ENCODE measurements at regions not wholly inside any gene's neighbourhood (a gene's known extent, or its start where the extent isn't known, plus 50 kb on each side); places are given as distances from the start of the nearest gene placed in this dataset.
A peak's percentile ranks its signal among the peaks of the same experiment; 100 is the strongest.

GRCh38 chr16:8519179-8519578 is 71.1 kb downstream of the TMEM114 start:
- 88% methylated on average over 3 of the region's 4 CpGs for WGBS (ENCODE audit: insufficient coverage)

DNA sequence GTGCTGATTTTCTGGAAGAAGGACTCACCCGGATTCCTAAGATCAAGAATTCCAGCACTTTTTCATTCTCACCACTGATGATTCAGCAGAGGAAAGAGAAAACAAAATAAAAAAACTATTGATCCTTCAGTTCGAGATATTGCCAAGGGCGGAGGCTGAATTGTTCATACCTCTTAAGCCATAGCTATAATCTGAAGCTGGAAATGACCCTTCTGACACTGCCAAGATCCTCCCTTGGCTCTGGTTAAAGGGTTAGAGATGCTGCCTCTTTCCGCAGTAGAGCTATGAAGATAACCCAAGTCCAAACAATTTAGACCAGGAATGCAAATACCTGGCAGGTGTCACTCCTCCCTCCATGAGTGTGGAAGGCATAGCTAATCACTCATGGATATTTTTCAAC is 73.0 kb downstream of the TMEM114 start:
- no peaks in the 10 kb centered on the region for H3K36me3 ChIP-seq (ENCODE audit: control insufficient read depth, insufficient read depth, low read length)
- H3K4me3 ChIP-seq (ENCODE audit: low read depth, low read length), result no peak overlapping the region
- H3K4me1 ChIP-seq (ENCODE audit: control insufficient read depth, insufficient read depth, low read length), result no peaks in the 10 kb centered on the region
- no peak overlapping the region for H3K27ac ChIP-seq (ENCODE audit: low read depth, low read length)
- 100% methylated on average over 1 of the region's 4 CpGs for WGBS (ENCODE audit: insufficient coverage)
- H3K27me3 ChIP-seq (ENCODE audit: control insufficient read depth, insufficient read depth, low read length), result no peaks in the 10 kb centered on the region
- H3K9me3 ChIP-seq (ENCODE audit: control insufficient read depth, insufficient read depth, low read length), result no peaks in the 10 kb centered on the region
- DNase-seq (ENCODE audit: low read depth in 4 of 6, low spot score in 6 of 6), result no peak

More at GRCh38 chr16:8519179-8519578, 71.1 kb downstream of the TMEM114 start:
- Histone ChIP-seq H3K9me3 (ENCODE audit: control insufficient read depth, insufficient read depth, low read length) (no peaks in the 10 kb centered on the region), H3K27me3 (ENCODE audit: control insufficient read depth, insufficient read depth, low read length) (no peaks in the 10 kb centered on the region), H3K4me3 (ENCODE audit: low read depth, low read length) (no peak overlapping the region), H3K36me3 (ENCODE audit: control insufficient read depth, insufficient read depth, low read length) (no peaks in the 10 kb centered on the region), H3K27ac (ENCODE audit: low read depth, low read length) (no peak overlapping the region), H3K4me1 (ENCODE audit: control insufficient read depth, insufficient read depth, low read length) (no peaks in the 10 kb centered on the region)
- DNase-seq (ENCODE audit: low read depth in 4 of 6, low spot score in 6 of 6), result no peak

- Histone ChIP-seq H3K4me3 (ENCODE audit: low read depth, low read length) (no peak overlapping the region), H3K36me3 (ENCODE audit: control insufficient read depth, insufficient read depth, low read length) (no peaks in the 10 kb centered on the region), H3K27ac (ENCODE audit: low read depth, low read length) (no peak overlapping the region), H3K9me3 (ENCODE audit: control insufficient read depth, insufficient read depth, low read length) (no peaks in the 10 kb centered on the region), H3K27me3 (ENCODE audit: control insufficient read depth, insufficient read depth, low read length) (no peaks in the 10 kb centered on the region), H3K4me1 (ENCODE audit: control insufficient read depth, insufficient read depth, low read length) (no peaks in the 10 kb centered on the region)
- WGBS (ENCODE audit: insufficient coverage), result 100% methylated on average over 1 of the region's 3 CpGs
- no peak for DNase-seq (ENCODE audit: low read depth in 4 of 6, low spot score in 6 of 6)
Observed at GRCh38 chr16:8516471-8516870, 73.8 kb downstream of the TMEM114 start.

DNA sequence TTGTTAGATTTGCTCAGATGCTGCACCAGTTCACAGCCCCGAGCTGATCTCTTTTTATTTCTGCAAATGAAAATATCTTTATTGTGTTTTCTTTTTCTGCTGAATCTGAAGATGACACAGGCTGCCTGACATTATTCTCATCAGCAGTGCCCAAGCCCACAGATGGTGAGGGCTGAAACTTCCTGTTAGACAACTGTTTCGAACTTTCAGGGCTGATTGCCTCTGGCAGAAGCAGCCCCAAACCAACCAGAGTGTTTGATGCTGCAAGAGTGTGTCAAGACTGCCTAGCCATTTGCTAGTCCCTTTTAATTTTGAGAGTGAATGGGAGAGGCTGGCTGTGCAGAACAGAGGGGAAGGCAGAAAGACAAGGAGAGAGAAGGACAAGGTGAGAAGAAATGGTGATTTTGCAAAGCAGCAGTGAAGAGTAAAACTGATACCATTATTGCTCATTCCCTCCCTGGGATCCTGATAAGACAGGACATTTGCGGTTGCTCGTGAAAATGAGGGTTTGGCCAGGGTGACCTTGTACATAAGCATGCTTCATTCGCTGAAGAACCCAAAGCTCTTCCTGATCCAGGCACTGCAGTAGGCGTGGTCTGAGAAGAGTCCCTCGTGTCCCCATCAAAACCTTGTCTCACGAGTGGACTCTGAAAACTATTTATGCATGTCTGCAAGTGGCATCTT is 77.2 kb downstream of the TMEM114 start:
- no peaks in the 10 kb centered on the region for H3K36me3 ChIP-seq (ENCODE audit: control insufficient read depth, insufficient read depth, low read length)
- DNase-seq (ENCODE audit: low read depth in 4 of 6, low spot score in 6 of 6), result peak in 1 of 6 donors; percentile 18
- H3K4me3 ChIP-seq (ENCODE audit: low read depth, low read length), result no peak overlapping the region
- H3K9me3 ChIP-seq (ENCODE audit: control insufficient read depth, insufficient read depth, low read length), result no peaks in the 10 kb centered on the region
- H3K27me3 ChIP-seq (ENCODE audit: control insufficient read depth, insufficient read depth, low read length), result no peaks in the 10 kb centered on the region
- WGBS (ENCODE audit: insufficient coverage), result 83% methylated on average over 7 of the region's 8 CpGs
- no peaks in the 10 kb centered on the region for H3K4me1 ChIP-seq (ENCODE audit: control insufficient read depth, insufficient read depth, low read length)
- no peak overlapping the region for H3K27ac ChIP-seq (ENCODE audit: low read depth, low read length)

DNA sequence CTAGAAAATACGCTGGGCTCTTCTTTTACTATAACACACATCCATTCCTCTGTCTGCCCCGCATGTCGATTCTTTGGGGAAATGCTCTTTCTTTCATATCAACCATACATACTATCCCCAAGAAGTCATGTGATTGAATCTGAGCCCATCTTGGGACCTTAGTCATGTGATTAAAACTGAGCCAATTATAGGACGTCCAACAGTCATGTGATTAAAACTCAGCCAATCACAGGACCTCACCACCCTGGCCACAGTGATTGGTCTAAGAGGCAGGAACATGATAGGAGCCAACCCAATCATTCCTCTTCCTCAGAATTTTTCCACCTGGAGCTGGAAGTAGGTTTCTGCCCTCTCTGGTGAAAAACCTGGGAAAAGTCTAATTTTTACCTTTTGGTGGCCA is 78.8 kb downstream of the TMEM114 start:
- Histone ChIP-seq H3K27ac (ENCODE audit: low read depth, low read length) (no peak overlapping the region), H3K27me3 (ENCODE audit: control insufficient read depth, insufficient read depth, low read length) (no peaks in the 10 kb centered on the region), H3K4me3 (ENCODE audit: low read depth, low read length) (no peak overlapping the region), H3K9me3 (ENCODE audit: control insufficient read depth, insufficient read depth, low read length) (no peaks in the 10 kb centered on the region), H3K4me1 (ENCODE audit: control insufficient read depth, insufficient read depth, low read length) (no peaks in the 10 kb centered on the region), H3K36me3 (ENCODE audit: control insufficient read depth, insufficient read depth, low read length) (no peaks in the 10 kb centered on the region)
- DNase-seq (ENCODE audit: low read depth in 4 of 6, low spot score in 6 of 6), result no peak
- 92% methylated on average over 2 of the region's 4 CpGs for WGBS (ENCODE audit: insufficient coverage)

GRCh38 chr16:8510160-8510559 is 80.2 kb downstream of the TMEM114 start:
- Histone ChIP-seq H3K36me3 (ENCODE audit: control insufficient read depth, insufficient read depth, low read length) (no peaks in the 10 kb centered on the region), H3K27me3 (ENCODE audit: control insufficient read depth, insufficient read depth, low read length) (no peaks in the 10 kb centered on the region), H3K4me3 (ENCODE audit: low read depth, low read length) (no peak overlapping the region), H3K9me3 (ENCODE audit: control insufficient read depth, insufficient read depth, low read length) (no peaks in the 10 kb centered on the region), H3K27ac (ENCODE audit: low read depth, low read length) (no peak overlapping the region), H3K4me1 (ENCODE audit: control insufficient read depth, insufficient read depth, low read length) (no peaks in the 10 kb centered on the region)
- WGBS (ENCODE audit: insufficient coverage), result 87% methylated on average over 3 of the region's 6 CpGs
- peak in 1 of 6 donors; percentile 49 for DNase-seq (ENCODE audit: low read depth in 4 of 6, low spot score in 6 of 6)

DNA sequence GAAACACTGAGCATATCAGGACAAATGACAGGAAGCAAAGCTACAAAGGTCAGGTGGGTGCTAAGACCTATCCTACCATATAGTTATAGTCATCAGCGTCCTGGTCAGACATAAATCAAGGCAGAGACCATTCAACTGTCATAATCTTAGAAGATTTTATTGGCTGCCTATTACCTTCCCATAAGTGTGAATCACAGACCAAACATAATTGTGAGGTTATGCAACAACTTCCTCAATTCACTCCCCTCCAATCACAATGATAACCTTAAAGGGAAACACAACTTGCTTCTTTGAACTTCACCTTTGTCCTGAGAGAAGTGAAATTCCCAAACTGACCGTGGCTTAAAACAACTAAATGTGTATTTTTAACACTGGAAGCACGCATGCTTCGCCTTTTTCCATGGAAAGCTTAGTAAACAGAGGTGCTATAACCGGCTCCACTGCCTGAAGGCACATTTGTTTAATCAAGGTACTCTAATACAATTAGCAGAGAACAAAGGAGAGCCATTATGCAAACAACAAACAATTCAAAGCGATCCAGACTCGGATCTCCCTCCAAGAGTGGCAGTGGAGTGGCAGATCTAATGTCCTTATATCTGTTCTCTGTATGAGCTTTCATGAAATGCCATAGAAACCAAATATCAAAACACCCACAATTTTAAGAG is 84.9 kb downstream of the TMEM114 start:
- no CpG with 5 or more reads among the region's 7 CpGs for WGBS (ENCODE audit: insufficient coverage)
- no peak for DNase-seq (ENCODE audit: low read depth in 4 of 6, low spot score in 6 of 6)
- Histone ChIP-seq H3K36me3 (ENCODE audit: control insufficient read depth, insufficient read depth, low read length) (no peaks in the 10 kb centered on the region), H3K4me1 (ENCODE audit: control insufficient read depth, insufficient read depth, low read length) (no peaks in the 10 kb centered on the region), H3K27ac (ENCODE audit: low read depth, low read length) (no peak overlapping the region), H3K9me3 (ENCODE audit: control insufficient read depth, insufficient read depth, low read length) (no peaks in the 10 kb centered on the region), H3K27me3 (ENCODE audit: control insufficient read depth, insufficient read depth, low read length) (no peaks in the 10 kb centered on the region), H3K4me3 (ENCODE audit: low read depth, low read length) (no peak overlapping the region)

GRCh38 chr16:8502446-8502845 is 87.9 kb downstream of the TMEM114 start:
- no peaks in the 10 kb centered on the region for H3K9me3 ChIP-seq (ENCODE audit: control insufficient read depth, insufficient read depth, low read length)
- WGBS (ENCODE audit: insufficient coverage), result no CpG with 5 or more reads among the region's 2 CpGs
- DNase-seq (ENCODE audit: low read depth in 4 of 6, low spot score in 6 of 6), result no peak

DNA sequence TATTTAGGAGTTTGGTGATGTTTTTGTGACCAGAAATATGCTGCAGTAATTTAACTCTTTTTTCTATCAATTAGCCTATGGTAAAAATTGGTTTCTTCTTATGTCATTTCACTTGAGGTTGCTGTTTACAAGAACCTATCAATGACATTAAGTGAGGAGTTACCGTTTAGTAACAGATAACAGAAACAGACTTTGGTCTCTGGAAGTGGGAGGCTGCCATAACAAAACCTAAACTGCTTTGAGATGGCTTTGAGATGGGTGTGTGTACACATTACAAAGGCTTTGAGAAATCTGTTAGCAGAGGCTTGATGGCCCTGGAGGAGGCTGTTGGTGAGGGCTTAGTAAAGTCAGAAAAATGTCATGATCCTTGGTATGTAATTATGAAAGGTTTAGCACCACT is 90.0 kb downstream of the TMEM114 start:
- no CpG with 5 or more reads among the region's 1 CpG for WGBS (ENCODE audit: insufficient coverage)
- H3K4me1 ChIP-seq (ENCODE audit: control insufficient read depth, insufficient read depth, low read length), result no peaks in the 10 kb centered on the region
- no peak overlapping the region for H3K4me3 ChIP-seq (ENCODE audit: low read depth, low read length)
- no peaks in the 10 kb centered on the region for H3K9me3 ChIP-seq (ENCODE audit: control insufficient read depth, insufficient read depth, low read length)
- H3K27ac ChIP-seq (ENCODE audit: low read depth, low read length), result no peak overlapping the region
- DNase-seq (ENCODE audit: low read depth in 4 of 6, low spot score in 6 of 6), result no peak
- H3K27me3 ChIP-seq (ENCODE audit: control insufficient read depth, insufficient read depth, low read length), result no peaks in the 10 kb centered on the region
- H3K36me3 ChIP-seq (ENCODE audit: control insufficient read depth, insufficient read depth, low read length), result no peaks in the 10 kb centered on the region

More at GRCh38 chr16:8502446-8502845, 87.9 kb downstream of the TMEM114 start:
- no peaks in the 10 kb centered on the region for H3K36me3 ChIP-seq (ENCODE audit: control insufficient read depth, insufficient read depth, low read length)
- no peaks in the 10 kb centered on the region for H3K4me1 ChIP-seq (ENCODE audit: control insufficient read depth, insufficient read depth, low read length)
- no peak overlapping the region for H3K27ac ChIP-seq (ENCODE audit: low read depth, low read length)
- no peaks in the 10 kb centered on the region for H3K27me3 ChIP-seq (ENCODE audit: control insufficient read depth, insufficient read depth, low read length)
- no peak overlapping the region for H3K4me3 ChIP-seq (ENCODE audit: low read depth, low read length)

- DNase-seq (ENCODE audit: low read depth in 4 of 6, low spot score in 6 of 6), result no peak
- 67% methylated on average over 2 of the region's 3 CpGs for WGBS (ENCODE audit: insufficient coverage)
Observed at GRCh38 chr16:8496364-8496763, 93.9 kb downstream of the TMEM114 start.

More at GRCh38 chr16:8496364-8496763, 93.9 kb downstream of the TMEM114 start:
- no peaks in the 10 kb centered on the region for H3K36me3 ChIP-seq (ENCODE audit: control insufficient read depth, insufficient read depth, low read length)
- no peaks in the 10 kb centered on the region for H3K27me3 ChIP-seq (ENCODE audit: control insufficient read depth, insufficient read depth, low read length)
- no peak overlapping the region for H3K4me3 ChIP-seq (ENCODE audit: low read depth, low read length)
- H3K4me1 ChIP-seq (ENCODE audit: control insufficient read depth, insufficient read depth, low read length), result no peaks in the 10 kb centered on the region
- no peaks in the 10 kb centered on the region for H3K9me3 ChIP-seq (ENCODE audit: control insufficient read depth, insufficient read depth, low read length)
- H3K27ac ChIP-seq (ENCODE audit: low read depth, low read length), result no peak overlapping the region

All from spinal cord (tissue), 9 donors.